ENCODE measurements at regions not wholly inside any gene's neighbourhood (a gene's known extent, or its start where the extent isn't known, plus 50 kb on each side); places are given as distances from the start of the nearest gene placed in this dataset.

DNA sequence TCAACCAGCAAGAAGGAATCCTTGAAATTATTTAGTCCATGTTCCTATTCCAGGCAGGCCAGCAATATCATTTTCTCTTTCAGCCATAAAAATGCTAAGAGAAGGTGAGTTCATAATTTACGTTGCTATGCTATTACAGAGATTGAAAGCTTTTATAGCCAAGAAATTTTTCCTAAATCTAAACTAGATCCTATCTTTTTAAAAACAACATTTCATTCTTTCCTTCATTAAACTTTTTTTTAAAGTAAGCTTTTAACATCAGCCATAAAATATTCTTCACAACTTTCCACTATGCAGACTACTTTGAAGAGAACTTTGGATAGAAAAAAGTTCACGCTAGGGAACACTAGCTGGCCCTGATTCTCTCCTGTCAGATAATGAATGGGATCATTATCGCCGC is 159.8 kb downstream of the RPS12 start:
- Mint-ChIP-seq H3K36me3 (ENCODE audit: low read depth) (no peaks in the 10 kb centered on the region), H3K9me3 (no peaks in the 10 kb centered on the region), H3K27me3 (peaks cover 25% of the 10 kb centered on the region), H3K27ac (no peak overlapping the region), H3K4me1 (ENCODE audit: low read depth) (no peaks in the 10 kb centered on the region), H3K4me3 (no peak overlapping the region)

- no peaks in the 10 kb centered on the region for H3K4me1 Mint-ChIP-seq (ENCODE audit: low read depth)
- no peak overlapping the region for H3K4me3 Mint-ChIP-seq
- no peaks in the 10 kb centered on the region for H3K9me3 Mint-ChIP-seq
- H3K27me3 Mint-ChIP-seq, result peaks cover 14% of the 10 kb centered on the region
- no peak overlapping the region for H3K27ac Mint-ChIP-seq
- no peaks in the 10 kb centered on the region for H3K36me3 Mint-ChIP-seq (ENCODE audit: low read depth)
Observed at GRCh38 chr6:132977413-132977812, 163.0 kb downstream of the RPS12 start.

- Mint-ChIP-seq H3K9me3 (no peaks in the 10 kb centered on the region), H3K27me3 (peaks cover 14% of the 10 kb centered on the region), H3K4me3 (no peak overlapping the region), H3K4me1 (ENCODE audit: low read depth) (no peaks in the 10 kb centered on the region), H3K36me3 (ENCODE audit: low read depth) (no peaks in the 10 kb centered on the region), H3K27ac (no peak overlapping the region)
Observed at GRCh38 chr6:132978685-132979084, 164.3 kb downstream of the RPS12 start.

DNA sequence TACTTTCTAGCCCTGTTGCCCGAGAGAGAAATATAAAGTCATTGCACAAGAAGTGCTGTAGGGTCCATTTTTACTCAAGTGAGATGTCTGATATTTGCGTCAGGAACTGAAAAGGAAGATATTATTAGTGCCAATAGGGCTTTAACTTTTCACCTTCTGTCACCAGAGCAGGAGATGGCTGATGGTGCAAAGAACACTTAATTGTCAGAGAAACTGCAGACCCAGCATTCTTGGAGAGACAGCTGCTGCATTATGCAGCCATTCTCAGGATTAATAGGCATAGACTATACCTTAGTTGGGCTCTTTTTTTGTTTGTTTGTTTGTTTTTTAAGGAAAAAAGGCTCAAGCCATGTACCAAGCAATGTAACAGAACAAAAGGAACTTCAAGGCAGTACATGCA is 179.4 kb downstream of the RPS12 start:
- H3K4me1 Mint-ChIP-seq (ENCODE audit: low read depth), result no peaks in the 10 kb centered on the region
- H3K27ac Mint-ChIP-seq, result no peak overlapping the region
- H3K36me3 Mint-ChIP-seq (ENCODE audit: low read depth), result no peaks in the 10 kb centered on the region
- H3K4me3 Mint-ChIP-seq, result no peak overlapping the region
- H3K9me3 Mint-ChIP-seq, result no peaks in the 10 kb centered on the region
- peaks cover 6% of the 10 kb centered on the region for H3K27me3 Mint-ChIP-seq

GRCh38 chr6:132995009-132995408 is 180.6 kb downstream of the RPS12 start:
- no peaks in the 10 kb centered on the region for H3K36me3 Mint-ChIP-seq (ENCODE audit: low read depth)
- H3K27ac Mint-ChIP-seq, result no peak overlapping the region
- peaks cover 6% of the 10 kb centered on the region for H3K27me3 Mint-ChIP-seq
- H3K4me1 Mint-ChIP-seq (ENCODE audit: low read depth), result no peaks in the 10 kb centered on the region
- no peak overlapping the region for H3K4me3 Mint-ChIP-seq
- no peaks in the 10 kb centered on the region for H3K9me3 Mint-ChIP-seq

- H3K9me3 Mint-ChIP-seq, result no peaks in the 10 kb centered on the region
- no peak overlapping the region for H3K4me3 Mint-ChIP-seq
- H3K27ac Mint-ChIP-seq, result no peak overlapping the region
Observed at GRCh38 chr6:132995432-132995831, 181.1 kb downstream of the RPS12 start.

GRCh38 chr6:132998418-132998817 is 184.0 kb downstream of the RPS12 start:
- Mint-ChIP-seq H3K27me3 (peaks cover 4% of the 10 kb centered on the region), H3K4me3 (no peak overlapping the region), H3K9me3 (no peaks in the 10 kb centered on the region), H3K4me1 (ENCODE audit: low read depth) (no peaks in the 10 kb centered on the region), H3K27ac (no peak overlapping the region), H3K36me3 (ENCODE audit: low read depth) (no peaks in the 10 kb centered on the region)

More at GRCh38 chr6:132995432-132995831, 181.1 kb downstream of the RPS12 start:
- Mint-ChIP-seq H3K27me3 (peaks cover 6% of the 10 kb centered on the region), H3K36me3 (ENCODE audit: low read depth) (no peaks in the 10 kb centered on the region), H3K4me1 (ENCODE audit: low read depth) (no peaks in the 10 kb centered on the region)

- Mint-ChIP-seq H3K27ac (no peak overlapping the region), H3K27me3 (peaks cover 4% of the 10 kb centered on the region), H3K4me1 (ENCODE audit: low read depth) (no peaks in the 10 kb centered on the region), H3K36me3 (ENCODE audit: low read depth) (no peaks in the 10 kb centered on the region), H3K4me3 (no peak overlapping the region), H3K9me3 (no peaks in the 10 kb centered on the region)
Observed at GRCh38 chr6:133001040-133001565, 186.7 kb downstream of the RPS12 start.

DNA sequence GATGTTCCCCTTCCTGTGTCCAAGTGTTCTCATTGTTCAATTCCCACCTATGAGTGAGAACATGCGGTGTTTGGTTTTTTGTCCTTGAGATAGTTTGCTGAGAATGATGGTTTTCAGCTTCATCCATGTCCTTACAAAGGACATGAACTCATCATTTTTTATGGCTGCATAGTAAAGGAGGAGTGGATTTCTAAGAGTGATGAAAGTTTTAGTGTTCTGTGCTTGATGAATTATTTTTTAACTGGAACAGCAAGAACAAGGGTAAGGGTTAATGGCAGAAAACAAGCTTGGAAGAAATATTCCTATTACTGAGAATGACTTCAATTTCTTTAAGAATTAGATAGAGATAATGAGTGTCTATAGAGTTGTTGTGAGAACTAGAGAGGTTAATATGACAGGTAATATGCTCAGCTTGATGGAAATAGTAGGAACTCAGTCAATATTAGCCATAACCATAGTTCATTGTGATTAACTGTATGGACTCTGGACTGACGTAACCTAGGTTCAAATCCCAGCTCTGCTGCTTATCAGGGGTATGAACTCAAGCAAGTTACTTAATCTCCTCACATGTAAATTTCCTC is 190.0 kb downstream of the RPS12 start:
- no peaks in the 10 kb centered on the region for H3K4me1 Mint-ChIP-seq (ENCODE audit: low read depth)
- H3K27me3 Mint-ChIP-seq, result peaks cover 4% of the 10 kb centered on the region

GRCh38 chr6:133012774-133013173 is 198.4 kb downstream of the RPS12 start:
- Mint-ChIP-seq H3K4me3 (no peak overlapping the region), H3K27ac (no peak overlapping the region), H3K36me3 (ENCODE audit: low read depth) (no peaks in the 10 kb centered on the region), H3K27me3 (no peaks in the 10 kb centered on the region), H3K4me1 (ENCODE audit: low read depth) (no peaks in the 10 kb centered on the region), H3K9me3 (no peaks in the 10 kb centered on the region)

More for the DNA sequence above, 190.0 kb downstream of the RPS12 start:
- no peak overlapping the region for H3K4me3 Mint-ChIP-seq
- H3K27ac Mint-ChIP-seq, result no peak overlapping the region
- H3K36me3 Mint-ChIP-seq (ENCODE audit: low read depth), result no peaks in the 10 kb centered on the region
- H3K9me3 Mint-ChIP-seq, result no peaks in the 10 kb centered on the region

- H3K36me3 Mint-ChIP-seq (ENCODE audit: low read depth), result no peaks in the 10 kb centered on the region
- H3K27ac Mint-ChIP-seq, result no peak overlapping the region
- no peaks in the 10 kb centered on the region for H3K27me3 Mint-ChIP-seq
- no peak overlapping the region for H3K4me3 Mint-ChIP-seq
- peaks cover 3% of the 10 kb centered on the region for H3K9me3 Mint-ChIP-seq
- no peaks in the 10 kb centered on the region for H3K4me1 Mint-ChIP-seq (ENCODE audit: low read depth)
Observed at GRCh38 chr6:133016631-133017030, 202.3 kb downstream of the RPS12 start.

GRCh38 chr6:133017581-133017980 is 203.2 kb downstream of the RPS12 start:
- peaks cover 3% of the 10 kb centered on the region for H3K9me3 Mint-ChIP-seq
- H3K27me3 Mint-ChIP-seq, result no peaks in the 10 kb centered on the region
- no peaks in the 10 kb centered on the region for H3K36me3 Mint-ChIP-seq (ENCODE audit: low read depth)
- H3K4me3 Mint-ChIP-seq, result no peak overlapping the region
- H3K4me1 Mint-ChIP-seq (ENCODE audit: low read depth), result no peaks in the 10 kb centered on the region
- H3K27ac Mint-ChIP-seq, result no peak overlapping the region

- H3K27me3 Mint-ChIP-seq, result no peaks in the 10 kb centered on the region
- no peaks in the 10 kb centered on the region for H3K36me3 Mint-ChIP-seq (ENCODE audit: low read depth)
- no peaks in the 10 kb centered on the region for H3K9me3 Mint-ChIP-seq
- no peak overlapping the region for H3K27ac Mint-ChIP-seq
- H3K4me1 Mint-ChIP-seq (ENCODE audit: low read depth), result no peaks in the 10 kb centered on the region
- H3K4me3 Mint-ChIP-seq, result no peak overlapping the region
Observed at GRCh38 chr6:133026705-133027104, 212.3 kb downstream of the RPS12 start.

DNA sequence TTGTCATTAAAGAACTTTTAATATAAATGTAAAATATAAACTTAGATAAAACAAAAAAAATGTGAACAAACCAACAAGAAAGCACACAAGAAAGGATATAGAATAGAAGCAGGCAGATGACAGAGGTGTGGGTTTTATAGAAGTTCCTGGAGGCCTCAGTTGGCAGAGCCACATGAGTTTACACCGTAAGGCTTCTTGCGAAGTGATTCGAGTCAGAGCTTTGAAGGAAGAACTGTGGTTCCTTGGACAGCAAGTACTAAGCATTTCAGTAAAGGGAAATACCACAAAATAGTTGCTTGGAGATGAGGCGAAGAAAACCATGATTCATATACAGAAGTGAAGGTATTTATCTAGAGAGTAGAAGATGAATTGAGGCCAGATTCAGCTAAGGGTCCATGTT is 207.9 kb upstream of the EYA4 start:
- H3K27me3 Mint-ChIP-seq, result peaks cover 4% of the 10 kb centered on the region
- H3K4me3 Mint-ChIP-seq, result no peak overlapping the region
- H3K9me3 Mint-ChIP-seq, result no peaks in the 10 kb centered on the region
- no peak overlapping the region for H3K27ac Mint-ChIP-seq
- H3K36me3 Mint-ChIP-seq (ENCODE audit: low read depth), result no peaks in the 10 kb centered on the region
- H3K4me1 Mint-ChIP-seq (ENCODE audit: low read depth), result no peaks in the 10 kb centered on the region

DNA sequence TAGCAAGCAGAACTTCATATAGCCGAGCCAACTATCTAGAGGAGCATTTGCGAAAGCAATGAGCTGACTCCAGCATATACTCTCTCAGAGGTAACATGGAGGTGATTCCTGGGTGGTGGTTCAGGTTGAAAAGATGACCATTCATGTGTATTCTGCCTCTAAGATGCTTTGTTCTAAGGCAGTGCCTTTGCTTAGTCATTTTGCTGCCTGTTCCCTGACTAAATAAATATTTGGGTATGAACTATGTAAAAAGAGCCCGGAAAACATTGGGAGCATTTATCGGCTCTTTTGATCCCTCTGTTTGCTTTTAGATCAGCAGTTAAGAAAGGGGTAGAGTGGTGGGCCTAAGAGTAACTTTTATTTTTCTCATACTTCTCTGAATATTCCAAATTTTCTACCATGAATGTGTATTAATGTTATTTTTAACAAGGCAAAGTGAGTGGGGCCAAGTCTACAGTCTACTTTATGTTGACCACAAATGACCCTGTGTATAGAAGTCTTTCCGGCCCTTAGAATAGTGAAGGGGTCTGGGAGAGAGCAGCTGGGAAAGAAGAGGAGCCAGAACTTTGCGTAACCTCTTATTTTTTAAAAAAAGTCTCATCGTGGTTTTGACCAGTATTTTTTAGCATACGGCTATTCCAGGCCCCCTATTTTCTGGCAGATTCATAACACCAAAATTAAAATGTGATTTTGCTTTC is 206.5 kb upstream of the EYA4 start:
- no peaks in the 10 kb centered on the region for H3K4me1 Mint-ChIP-seq (ENCODE audit: low read depth)
- no peak overlapping the region for H3K27ac Mint-ChIP-seq
- peaks cover 4% of the 10 kb centered on the region for H3K27me3 Mint-ChIP-seq
- H3K9me3 Mint-ChIP-seq, result no peaks in the 10 kb centered on the region
- no peaks in the 10 kb centered on the region for H3K36me3 Mint-ChIP-seq (ENCODE audit: low read depth)
- no peak overlapping the region for H3K4me3 Mint-ChIP-seq

All from stimulated activated naive CD8-positive, alpha-beta T cell treated with anti-CD3 and anti-CD28 coated beads, Interleukin-15, Interleukin-2, amounts not matched to agents 100 ng/mL and 50 ng/mL, for 24 hours (primary cell).